Kasumi-1 (cell line): ENCODE measurements at regions not wholly inside any gene's neighbourhood (a gene's known extent, or its start where the extent isn't known, plus 50 kb on each side); places are given as distances from the start of the nearest gene placed in this dataset.

Experiments
- DNase-seq, 2 experiments: peaks; one replicate each; lab custom pipeline; 2025; lab: John Stamatoyannopoulos, UW

DNA sequence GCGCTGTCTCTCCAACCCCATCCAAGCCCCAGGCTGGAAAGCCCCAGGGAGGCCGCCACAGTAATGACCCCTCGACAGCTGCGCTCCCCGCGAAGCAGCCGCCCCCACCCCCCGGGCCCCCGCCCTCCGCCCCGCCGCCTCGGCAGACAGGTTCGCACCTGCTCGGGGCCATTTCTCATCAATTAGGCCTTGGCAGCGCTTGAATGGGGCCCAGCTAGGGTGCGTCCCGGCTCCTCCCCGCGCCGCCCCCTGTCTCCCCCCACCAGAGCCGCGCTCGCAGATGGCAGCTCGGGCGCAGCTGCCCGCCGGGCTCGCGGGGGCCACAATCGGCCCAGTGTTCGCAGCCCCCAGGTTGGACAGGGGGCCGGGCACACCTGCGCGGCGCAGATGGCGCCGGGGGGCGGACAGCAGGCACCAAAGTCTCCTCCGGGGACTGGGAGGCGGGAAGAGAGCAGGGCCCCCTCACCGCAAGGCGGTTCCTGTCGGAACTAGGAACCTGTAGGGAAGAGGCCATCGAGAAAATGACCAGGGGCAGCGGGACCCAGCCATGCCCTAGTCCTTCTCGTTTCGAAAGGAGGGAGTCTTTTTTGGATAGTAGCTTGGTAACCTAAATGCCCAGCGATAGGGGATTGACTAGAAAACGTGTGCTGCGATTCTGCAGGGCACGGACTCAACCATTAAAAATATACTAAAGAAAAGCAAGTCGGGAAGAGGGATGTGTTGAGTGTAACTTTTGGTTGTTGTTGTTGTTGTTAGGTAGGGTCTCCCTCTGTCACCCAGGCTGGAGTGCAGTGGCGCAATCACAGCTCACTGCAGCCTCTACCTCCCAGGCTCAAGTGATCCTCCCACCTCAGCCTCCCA, 83.2 kb upstream of the EYA2 start:
- no peak for DNase-seq

- DNase-seq, result no peak
Observed at GRCh38 chr20:46814366-46815232, 80.0 kb upstream of the EYA2 start.

DNA sequence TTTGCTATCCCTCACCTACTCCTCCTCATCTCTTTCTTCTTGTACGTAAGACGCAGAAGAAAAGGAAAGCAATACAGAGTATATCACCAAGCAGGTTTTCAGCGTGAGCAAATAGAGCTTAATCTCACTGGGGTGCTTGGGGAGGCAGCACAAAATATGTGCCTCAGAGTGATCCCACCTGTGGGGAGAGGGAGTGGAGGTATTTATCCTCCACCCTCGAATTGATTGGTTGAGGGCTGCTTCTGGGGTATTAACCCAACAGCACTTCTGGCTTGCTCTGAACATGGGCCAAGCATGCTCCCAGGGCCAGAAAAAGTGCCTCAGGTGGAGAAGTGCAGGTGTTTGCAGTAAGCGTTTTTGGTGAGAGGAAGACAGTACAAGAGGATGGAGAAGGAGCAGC, 78.5 kb upstream of the EYA2 start:
- DNase-seq, result no peak

GRCh38 chr20:46816886-46817638, 77.6 kb upstream of the EYA2 start:
- no peak for DNase-seq

DNA sequence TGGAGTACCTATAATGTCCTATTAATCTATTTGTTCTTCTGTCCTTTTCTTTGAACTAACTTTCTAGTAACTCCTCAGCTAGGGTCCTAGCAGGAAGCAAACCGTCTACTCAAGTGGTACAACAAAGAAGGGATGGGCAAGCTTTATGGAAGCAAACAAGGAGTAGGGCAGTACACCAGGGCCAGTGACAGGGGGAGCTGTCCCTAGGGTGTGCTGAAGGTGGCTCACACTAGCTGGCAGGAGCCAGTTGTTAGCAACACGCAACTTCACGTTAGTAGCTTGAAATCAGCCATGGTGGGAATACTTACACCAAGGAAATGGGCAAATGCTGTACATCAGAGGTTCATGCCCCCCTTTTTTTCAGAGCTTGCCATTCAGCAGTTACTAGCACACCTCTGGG, 74.0 kb upstream of the EYA2 start:
- peak; percentile 2 to 31 for DNase-seq

- DNase-seq, result no peak
Observed at GRCh38 chr20:46823271-46823751, 71.3 kb upstream of the EYA2 start.

GRCh38 chr20:46823753-46824152, 70.9 kb upstream of the EYA2 start:
- DNase-seq, result no peak

- DNase-seq, result no peak
Observed at GRCh38 chr20:46826343-46826984, 68.2 kb upstream of the EYA2 start.

DNA sequence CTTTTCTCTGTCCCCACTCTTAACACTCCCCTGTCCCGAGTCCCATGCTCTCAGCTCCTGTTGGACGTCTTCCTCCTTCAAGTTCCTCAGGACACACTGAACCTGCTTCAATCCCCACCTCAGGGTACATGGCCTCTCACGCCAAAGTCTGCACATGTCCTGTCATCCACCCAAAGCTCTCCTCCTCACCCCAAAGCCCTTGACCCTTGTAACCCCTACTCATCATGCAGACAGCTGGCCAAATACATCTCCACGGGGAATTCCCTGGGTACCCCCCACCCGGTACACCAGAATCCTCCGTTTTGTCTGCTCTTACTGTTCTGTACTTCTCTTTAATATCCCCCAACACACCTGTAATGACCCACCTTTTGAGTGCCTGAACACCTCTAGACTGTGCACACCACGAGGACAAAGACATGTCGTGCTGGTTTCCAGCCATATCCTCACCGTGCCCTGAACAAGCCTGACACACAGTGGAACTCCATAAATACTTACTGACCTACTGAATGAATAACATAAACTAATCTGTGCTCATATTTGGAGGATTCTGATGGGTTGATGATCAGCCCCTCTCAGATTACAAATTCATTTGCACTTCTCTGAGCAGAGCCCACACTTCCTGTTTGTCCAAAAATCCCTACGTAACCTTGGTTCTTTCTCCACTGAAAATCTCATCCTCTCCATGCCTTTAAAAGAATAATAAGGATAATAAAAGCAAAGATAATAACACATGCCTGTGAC, 66.8 kb upstream of the EYA2 start:
- DNase-seq, result no peak

- no peak for DNase-seq
Observed at GRCh38 chr20:46828471-46828870, 66.2 kb upstream of the EYA2 start.

GRCh38 chr20:46830886-46831632, 63.6 kb upstream of the EYA2 start:
- no peak for DNase-seq

DNA sequence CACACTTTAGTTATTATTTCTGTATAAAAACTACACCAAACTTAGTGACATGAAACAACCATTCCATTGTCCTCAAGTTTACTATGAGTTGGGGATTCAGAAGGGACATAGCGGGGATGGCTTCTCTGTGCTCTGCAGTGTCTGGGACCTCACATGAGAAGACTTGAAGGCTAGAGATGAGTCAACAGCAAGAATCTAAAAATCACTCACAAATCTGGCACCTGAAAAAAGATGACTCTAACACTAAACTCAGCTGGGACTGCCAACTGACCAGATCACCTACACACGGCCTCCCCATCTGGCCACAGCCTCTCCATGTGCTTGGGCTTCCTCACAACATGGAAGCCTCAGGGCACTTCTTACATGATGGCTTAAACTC, 63.0 kb upstream of the EYA2 start:
- DNase-seq, result no peak

GRCh38 chr20:46832555-46832954, 62.1 kb upstream of the EYA2 start:
- DNase-seq, result no peak

GRCh38 chr20:46833360-46833759, 61.3 kb upstream of the EYA2 start:
- DNase-seq, result no peak

DNA sequence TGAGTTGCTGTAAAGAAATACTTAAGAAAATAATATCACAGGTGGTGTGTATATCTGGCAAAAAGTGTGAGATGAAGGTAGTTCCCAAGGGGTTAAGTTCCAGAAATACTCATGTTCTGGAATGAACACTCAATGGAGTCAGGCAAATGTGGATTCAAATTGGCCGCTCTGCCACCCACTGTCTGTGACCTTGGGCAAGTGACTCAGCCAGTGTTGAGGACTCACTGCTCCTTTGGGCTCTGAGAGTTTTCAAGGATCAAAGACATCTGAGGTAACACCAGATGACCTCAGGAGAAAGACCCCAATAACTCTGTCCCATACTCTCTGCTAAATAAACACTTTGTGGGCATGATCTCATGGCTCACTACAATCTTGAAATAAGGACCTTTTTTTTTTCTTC, 59.2 kb upstream of the EYA2 start:
- DNase-seq, result no peak

DNA sequence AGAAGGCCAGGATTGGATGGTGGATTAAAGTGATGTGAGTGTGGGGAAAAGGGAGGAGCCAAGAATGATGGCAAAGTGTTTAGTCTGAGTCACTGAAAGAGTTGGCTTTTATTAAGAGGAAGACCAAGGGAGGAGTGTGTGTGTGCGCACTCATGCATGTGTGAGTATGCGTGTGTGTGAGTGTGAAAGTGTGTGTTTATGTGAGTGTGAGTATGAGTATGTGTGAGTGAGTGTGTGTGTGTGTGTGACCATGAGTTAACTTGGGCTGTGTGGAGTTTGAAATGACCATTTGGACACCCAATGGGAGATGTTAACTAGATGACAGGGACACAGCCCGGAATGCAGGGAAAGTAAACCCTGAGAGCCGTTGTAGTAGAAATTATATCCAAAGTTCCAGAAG, 57.6 kb upstream of the EYA2 start:
- no peak for DNase-seq

DNA sequence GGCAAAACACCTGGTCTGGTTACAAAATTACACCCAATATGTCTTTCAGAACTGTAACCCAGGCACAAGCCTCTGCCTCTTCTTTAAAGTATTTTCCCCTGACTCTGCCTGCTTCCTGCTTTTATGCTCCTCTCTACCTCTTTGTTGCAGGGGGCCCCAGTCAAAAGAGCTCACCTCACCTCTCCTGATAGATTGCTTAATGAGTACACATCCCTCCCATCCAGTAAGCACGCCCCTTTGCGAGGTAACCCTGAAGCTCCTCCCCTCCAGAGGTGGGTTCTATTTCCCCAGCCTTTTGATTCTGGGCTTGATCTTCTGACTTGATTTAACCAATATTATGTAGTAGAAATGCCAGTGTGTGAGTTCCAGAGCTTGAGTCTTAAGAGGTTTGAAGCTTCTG, 56.6 kb upstream of the EYA2 start:
- no peak for DNase-seq

DNA sequence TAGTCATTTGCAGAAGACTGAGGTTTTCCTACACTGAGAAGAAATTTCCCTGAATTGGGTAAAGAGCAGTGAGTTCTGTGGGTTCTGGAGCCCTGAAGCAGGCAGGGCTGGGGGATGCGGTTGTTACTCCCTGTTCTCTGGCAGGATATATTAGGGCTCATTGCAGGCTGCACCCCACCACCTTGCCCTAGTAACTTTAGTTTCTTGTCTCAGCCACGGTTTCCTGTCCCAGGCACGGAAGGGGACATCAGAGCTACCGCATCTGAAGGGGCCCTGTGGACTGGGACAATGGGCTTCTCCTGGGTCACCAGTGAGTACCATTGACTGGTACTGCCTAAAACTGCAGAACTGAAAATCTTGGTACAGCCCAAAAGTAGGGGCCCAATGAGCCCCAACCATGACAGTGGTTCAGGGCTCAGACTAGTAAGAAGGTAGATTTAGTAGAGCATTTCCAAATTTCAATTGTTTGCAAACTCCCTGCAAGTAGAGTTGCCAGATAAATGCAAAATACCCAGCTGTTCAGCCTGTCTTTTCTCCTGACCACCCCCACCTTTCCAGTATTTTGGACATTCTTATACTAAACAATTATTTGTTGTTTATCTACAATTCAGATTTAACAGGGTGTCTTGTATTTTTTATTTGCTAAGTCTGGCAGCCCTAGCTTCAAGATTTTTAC, 54.5 kb upstream of the EYA2 start:
- DNase-seq, result no peak
